Fibroblast of skin of left biceps (primary cell): ENCODE measurements at regions not wholly inside any gene's neighbourhood (a gene's known extent, or its start where the extent isn't known, plus 50 kb on each side); places are given as distances from the start of the nearest gene placed in this dataset.
"Not testable (repeated sequence)": the region's sequence is repeated elsewhere in the genome, so short reads cannot be mapped to it uniquely, and the experiment has no call there.

Experiments used
- DNase-seq, 2 experiments: peaks; one replicate each; pipeline ENCODE4 v3.0.0-alpha.2; 2013; ENCODE audit warnings: low read depth in 2 of 2

GRCh38 chr1:192862271-192862670 lies 53.4 kb downstream of the RGS2 start:
- no peak for DNase-seq

- no peak for DNase-seq
Observed at GRCh38 chr1:192866241-192866868, 57.5 kb downstream of the RGS2 start.

DNA sequence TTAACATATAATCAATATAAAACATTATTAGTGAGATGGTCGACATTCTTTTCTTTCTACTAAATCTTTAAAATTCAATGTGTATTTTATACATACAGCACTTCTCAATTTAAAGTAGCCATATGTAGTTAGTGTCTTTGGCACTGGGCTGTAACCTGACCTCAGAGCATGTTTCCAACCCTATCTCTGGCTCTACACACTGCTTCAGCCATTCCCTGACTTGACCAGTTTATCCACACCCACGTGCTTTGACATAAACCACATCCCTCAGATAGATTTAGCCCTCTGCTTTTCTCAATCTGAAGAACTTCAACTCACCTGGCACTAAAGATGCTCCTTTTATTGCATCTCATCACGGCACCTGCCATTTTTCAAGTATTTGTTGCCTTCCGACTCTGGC lies 58.3 kb downstream of the RGS2 start:
- no peak for DNase-seq

DNA sequence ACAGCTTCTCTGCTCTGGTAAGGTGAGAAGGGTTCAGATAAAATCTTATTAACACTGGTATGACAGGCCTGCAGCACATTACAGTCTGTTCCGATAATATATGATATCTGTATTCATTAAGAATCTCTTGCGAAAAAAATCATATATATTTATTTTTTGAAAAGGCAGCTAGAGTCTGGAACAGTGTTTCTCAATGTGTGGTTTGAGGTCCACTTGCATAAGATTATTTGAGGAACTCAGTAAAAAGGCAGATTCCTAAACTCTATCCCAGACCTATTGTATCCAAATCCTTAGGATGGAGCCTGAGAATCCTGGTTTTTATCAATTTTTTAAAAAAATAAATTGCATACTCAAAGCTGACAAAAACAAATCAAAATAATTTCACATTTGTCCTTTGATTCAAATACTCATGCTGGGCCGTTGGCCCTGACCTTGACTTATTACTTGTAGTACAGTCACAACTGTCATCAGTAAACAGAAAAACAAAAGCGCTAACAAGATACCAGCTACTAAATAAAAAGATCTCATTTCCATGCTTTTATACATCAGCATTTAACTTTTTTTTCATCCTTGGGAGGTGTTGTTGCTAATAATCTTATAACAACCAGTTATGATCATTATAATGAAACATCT lies 60.6 kb downstream of the RGS2 start:
- no peak for DNase-seq

GRCh38 chr1:192872010-192872409 lies 63.2 kb downstream of the RGS2 start:
- DNase-seq: no peak

DNA sequence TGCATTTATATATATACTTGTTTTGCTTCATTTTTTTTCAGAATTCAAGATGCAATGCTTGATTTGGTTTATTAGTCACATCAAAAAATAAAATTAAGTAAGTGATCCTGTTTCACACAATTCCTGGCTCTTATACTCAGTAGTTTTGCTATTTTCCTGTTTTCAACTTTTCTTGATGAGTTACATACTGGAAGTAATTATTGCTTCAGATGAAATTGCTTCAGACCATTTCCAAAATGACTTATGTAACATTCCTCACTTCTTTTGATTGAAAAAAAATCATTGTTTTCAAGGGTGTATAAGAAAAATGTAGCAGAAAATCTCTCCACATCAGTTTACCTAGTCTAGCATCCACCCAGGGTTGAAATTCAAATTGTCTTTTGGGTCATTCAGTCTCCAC lies 65.0 kb downstream of the RGS2 start:
- DNase-seq: no peak

DNA sequence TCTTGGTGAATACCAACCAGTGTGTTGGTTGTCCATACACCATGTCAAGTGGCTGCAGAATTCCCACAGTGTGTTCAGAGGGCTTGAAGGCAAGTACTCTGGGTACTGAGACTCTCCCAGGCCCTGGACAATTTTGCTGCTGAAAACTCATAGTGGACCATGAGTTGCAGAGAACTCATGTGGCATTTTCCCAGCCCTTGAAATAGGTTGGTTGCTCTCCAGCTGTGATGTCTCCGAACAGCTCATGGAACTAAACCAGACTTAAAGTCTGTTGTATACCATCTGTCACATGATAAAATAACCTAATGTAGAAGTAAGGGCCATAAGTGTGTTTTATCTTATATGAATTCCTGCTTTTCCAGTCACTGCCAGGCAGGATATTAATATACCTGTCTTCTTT lies 67.8 kb downstream of the RGS2 start:
- no peak for DNase-seq

DNA sequence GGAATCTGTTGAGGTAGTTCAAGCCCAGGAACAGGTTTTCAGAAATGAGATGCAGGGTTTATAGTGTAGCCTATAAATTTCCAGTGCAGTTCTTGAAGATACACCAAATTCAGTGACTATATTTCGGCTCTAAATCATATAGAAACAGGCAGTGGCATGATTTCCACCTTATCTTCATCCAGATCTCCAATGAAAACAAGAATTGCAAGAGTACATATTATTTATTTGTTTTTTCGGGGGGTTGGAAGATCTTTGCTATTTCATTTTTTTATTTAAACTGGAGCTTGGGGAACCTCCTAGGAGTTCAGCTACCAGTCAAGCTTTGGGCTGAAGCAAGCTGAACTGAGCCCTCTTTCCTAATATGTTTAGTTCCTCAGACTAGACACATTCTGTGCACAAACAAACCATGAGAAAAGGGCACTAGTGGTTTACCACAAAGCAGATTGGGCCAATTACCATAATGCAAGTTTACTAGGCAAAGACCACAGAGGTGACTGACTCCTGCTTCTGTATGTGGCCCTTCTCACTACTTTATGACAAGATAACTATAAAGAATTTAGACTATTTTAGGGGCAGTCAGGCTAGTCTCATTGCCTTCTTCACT lies 68.5 kb downstream of the RGS2 start:
- DNase-seq: no peak

DNA sequence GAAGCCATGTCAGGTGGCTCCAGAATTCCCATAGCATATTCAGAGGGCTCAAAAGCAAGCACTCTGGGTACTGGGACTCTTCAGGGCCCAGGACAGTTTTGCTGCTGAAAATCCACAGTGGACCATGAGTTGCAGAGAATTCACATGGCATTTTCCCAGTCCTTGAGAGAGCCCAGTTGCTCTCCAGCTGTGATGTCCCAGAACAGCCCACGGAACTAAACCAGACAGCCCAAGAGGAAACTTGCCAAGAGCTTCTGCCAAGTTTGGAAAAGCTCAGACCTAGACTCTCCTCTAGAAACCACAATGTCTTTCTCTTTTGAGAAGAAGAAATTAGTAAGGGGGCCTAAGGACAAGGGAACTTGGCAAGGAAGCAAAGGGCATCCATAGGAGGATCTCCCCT lies 69.4 kb downstream of the RGS2 start:
- DNase-seq: no peak

DNA sequence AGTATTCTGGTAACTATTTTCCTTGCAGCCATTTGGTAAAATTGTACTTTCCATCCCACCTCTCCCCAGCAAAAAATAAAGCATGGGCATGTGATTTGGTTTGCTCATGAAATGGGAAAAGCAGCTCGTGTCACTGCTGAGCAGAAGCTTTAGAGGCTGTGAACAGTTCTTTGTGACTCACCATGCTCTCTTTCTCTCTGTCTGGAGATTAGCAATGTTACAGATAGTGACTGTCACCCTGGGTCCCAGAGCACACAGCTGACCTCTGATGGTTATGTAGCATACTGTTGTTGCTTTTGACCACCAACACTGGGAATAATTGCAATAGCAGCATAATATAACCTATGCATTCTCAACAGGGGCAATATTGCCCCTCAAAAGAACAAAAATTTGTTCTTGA lies 70.6 kb downstream of the RGS2 start:
- no peak for DNase-seq

- DNase-seq: no peak
Observed at GRCh38 chr1:192880231-192880630, 71.4 kb downstream of the RGS2 start.

- DNase-seq: no peak
Observed at GRCh38 chr1:192884241-192884640, 75.4 kb downstream of the RGS2 start.

- DNase-seq: not testable (repeated sequence)
Observed at GRCh38 chr1:192885387-192885786, 76.5 kb downstream of the RGS2 start.

- DNase-seq: no peak
Observed at GRCh38 chr1:192887426-192887825, 78.6 kb downstream of the RGS2 start.

- no peak for DNase-seq
Observed at GRCh38 chr1:192888574-192888973, 79.7 kb downstream of the RGS2 start.

DNA sequence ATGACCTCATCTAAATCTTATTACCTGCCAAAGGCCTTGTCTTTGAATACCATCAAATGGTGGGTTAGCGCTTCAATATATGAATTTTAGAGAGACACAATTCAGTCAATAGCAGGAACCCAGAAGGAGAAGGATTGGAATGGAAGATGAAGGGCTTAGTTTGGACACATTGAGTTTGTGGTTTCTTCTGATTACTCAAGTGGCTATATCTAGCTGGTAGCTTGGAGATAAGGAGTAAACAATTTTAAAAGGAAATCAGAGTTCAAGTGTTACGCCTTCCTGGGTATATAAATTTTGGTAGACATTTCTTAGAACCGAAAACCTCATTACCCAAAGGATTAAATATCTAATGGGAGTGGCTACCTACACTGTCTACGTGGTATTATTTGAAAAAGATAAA lies 80.2 kb downstream of the RGS2 start:
- no peak for DNase-seq

DNA sequence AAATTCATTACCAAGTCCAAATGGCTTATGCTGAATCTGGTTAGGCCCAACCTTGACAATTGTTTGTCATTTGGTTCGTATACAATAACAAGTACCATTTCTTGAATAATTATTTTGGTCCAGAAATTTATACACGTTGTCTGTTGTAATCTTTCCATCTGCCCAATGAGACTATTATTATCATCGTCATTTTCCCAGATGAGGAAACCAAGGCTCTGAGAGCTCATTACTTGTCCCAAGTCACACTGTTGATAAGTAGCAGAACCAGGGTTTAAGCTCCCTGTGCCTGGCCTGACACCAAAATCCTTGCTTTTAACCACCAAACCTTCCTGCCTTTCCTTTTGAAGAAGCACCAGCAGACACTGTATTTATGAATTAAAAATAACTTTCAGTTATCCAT lies 81.3 kb downstream of the RGS2 start:
- DNase-seq: no peak

GRCh38 chr1:192892934-192893333 lies 84.1 kb downstream of the RGS2 start:
- DNase-seq: no peak

DNA sequence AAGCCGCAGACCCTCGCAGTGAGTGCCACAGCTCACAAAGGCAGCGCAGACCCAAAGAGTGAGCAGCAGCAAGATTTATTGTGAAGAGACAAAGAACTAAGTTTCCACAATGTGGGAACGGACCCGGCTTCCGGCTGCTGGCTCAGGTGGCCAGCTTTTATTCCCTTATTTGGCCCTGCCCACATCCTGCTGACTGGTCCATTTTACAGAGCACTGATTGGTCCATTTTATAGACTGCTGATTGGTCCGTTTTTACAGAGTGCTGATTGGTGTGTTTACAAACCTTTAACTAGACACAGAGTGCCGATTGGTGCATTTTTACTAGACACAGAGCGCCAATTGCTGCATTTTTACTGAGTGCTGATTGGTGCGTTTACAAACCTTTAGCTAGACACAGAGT lies 86.6 kb downstream of the RGS2 start:
- not testable (repeated sequence) for DNase-seq

- no peak for DNase-seq
Observed at GRCh38 chr1:192896376-192896775, 87.5 kb downstream of the RGS2 start.

- DNase-seq: no peak
Observed at GRCh38 chr1:192901500-192901899, 92.7 kb downstream of the RGS2 start.

GRCh38 chr1:192903142-192903541 lies 94.3 kb downstream of the RGS2 start:
- no peak for DNase-seq

DNA sequence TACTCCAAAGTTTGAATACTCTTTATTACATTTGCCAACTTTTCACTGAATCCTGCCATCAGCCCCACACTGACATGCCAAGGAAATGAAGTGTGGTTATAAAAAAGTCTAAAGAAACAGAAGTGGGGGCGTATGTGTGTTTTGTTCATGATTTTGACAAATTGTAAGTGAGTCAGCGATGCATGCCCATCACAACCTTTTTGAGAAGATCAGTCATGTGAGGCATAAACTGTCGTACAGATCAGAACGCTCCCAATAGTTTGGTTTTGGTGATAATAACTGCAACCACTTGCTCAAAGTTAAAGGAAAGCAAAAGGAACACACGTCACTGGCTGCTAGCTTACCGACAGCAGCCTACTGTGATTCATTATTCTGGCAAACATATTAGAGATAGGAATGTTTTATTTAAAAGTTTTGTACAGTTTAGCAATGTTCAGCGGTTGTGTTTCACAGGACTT lies 95.6 kb downstream of the RGS2 start:
- DNase-seq: peak; percentile 47 to 56
